ENCODE measurements at regions not wholly inside any gene's neighbourhood (a gene's known extent, or its start where the extent isn't known, plus 50 kb on each side); places are given as distances from the start of the nearest gene placed in this dataset.

GRCh38 chr5:13218518-13218917 is 726.0 kb downstream of the DNAH5 start:
- Histone ChIP-seq H3K27me3 (ENCODE audit: insufficient read depth, low read length) (no peaks in the 10 kb centered on the region), H3K18ac (ENCODE audit: insufficient read length, low read depth, low read length) (no peak overlapping the region), H3K23ac (ENCODE audit: insufficient read length, low read depth, low read length) (no peak overlapping the region), H3K79me1 (ENCODE audit: insufficient read depth, low read depth, low read length, poor library complexity, severe bottlenecking) (no peaks in the 10 kb centered on the region), H3K4me1 (ENCODE audit: insufficient read depth, low read length) (no peaks in the 10 kb centered on the region), H3K23me2 (ENCODE audit: insufficient read length, low read depth, low read length, poor library complexity, severe bottlenecking) (no peaks in the 10 kb centered on the region), H2AFZ (ENCODE audit: low read length) (no peak overlapping the region), H3K9ac (ENCODE audit: extremely low read depth, insufficient read length, low read length) (no peak overlapping the region), H2BK120ac (ENCODE audit: low read depth, low read length, poor library complexity, severe bottlenecking) (no peak overlapping the region), H2BK5ac (ENCODE audit: insufficient read length, low read length) (no peak overlapping the region), H2BK15ac (ENCODE audit: low read depth, low read length) (no peak overlapping the region), H3K79me2 (ENCODE audit: insufficient read depth, low read length) (no peaks in the 10 kb centered on the region), H3K4me2 (ENCODE audit: insufficient read depth, insufficient read length, low read length) (no peak overlapping the region), H4K20me1 (ENCODE audit: control insufficient read depth, insufficient read depth, insufficient read length) (no peaks in the 10 kb centered on the region), H3K4ac (ENCODE audit: low read depth, low read length) (no peak overlapping the region), H4K91ac (ENCODE audit: insufficient read length, low read depth, low read length) (no peak overlapping the region), H3K56ac (ENCODE audit: insufficient read length, low read depth, low read length) (no peak overlapping the region), H3T11ph (ENCODE audit: low read length) (no peak overlapping the region), H4K8ac (replicated peaks; ENCODE audit: insufficient read length, low read depth, low read length) (no peak overlapping the region), H2AK5ac (ENCODE audit: insufficient read length, low read length) (no peak overlapping the region), H2BK12ac (ENCODE audit: insufficient read length, low read depth, low read length) (no peak overlapping the region), H2BK20ac (ENCODE audit: low read depth, low read length, poor library complexity, severe bottlenecking) (no peak overlapping the region), H4K5ac (ENCODE audit: insufficient read length, low read depth, low read length) (no peak overlapping the region), H3K14ac (ENCODE audit: insufficient read depth, low read length) (no peak overlapping the region), H3K9me3 (ENCODE audit: control insufficient read depth, low read depth, low read length) (no peaks in the 10 kb centered on the region), H3K27ac (ENCODE audit: insufficient read length, low read depth, low read length) (no peak overlapping the region)
- Mint-ChIP-seq H3K27ac (no peak overlapping the region), H3K4me3 (no peak overlapping the region), H3K36me3 (ENCODE audit: insufficient read depth in 1 of 3, low read depth in 3 of 3) (no peaks in the 10 kb centered on the region), H3K9me3 (no peaks in the 10 kb centered on the region), H3K4me1 (no peaks in the 10 kb centered on the region), H3K27me3 (ENCODE audit: low read depth) (no peaks in the 10 kb centered on the region; the same call in 1 of the 2 replicates)
- TF ChIP-seq, protein P1, sequence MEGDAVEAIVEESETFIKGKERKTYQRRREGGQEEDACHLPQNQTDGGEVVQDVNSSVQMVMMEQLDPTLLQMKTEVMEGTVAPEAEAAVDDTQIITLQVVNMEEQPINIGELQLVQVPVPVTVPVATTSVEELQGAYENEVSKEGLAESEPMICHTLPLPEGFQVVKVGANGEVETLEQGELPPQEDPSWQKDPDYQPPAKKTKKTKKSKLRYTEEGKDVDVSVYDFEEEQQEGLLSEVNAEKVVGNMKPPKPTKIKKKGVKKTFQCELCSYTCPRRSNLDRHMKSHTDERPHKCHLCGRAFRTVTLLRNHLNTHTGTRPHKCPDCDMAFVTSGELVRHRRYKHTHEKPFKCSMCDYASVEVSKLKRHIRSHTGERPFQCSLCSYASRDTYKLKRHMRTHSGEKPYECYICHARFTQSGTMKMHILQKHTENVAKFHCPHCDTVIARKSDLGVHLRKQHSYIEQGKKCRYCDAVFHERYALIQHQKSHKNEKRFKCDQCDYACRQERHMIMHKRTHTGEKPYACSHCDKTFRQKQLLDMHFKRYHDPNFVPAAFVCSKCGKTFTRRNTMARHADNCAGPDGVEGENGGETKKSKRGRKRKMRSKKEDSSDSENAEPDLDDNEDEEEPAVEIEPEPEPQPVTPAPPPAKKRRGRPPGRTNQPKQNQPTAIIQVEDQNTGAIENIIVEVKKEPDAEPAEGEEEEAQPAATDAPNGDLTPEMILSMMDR (conservative IDR thresholded peaks at IDR 0.05): peak; percentile 61
- no CpG with 5 or more reads among the region's 2 CpGs for WGBS (ENCODE audit: extremely low coverage, insufficient read length, low lambda C conversion rate)
- peak; percentile 67 for DNase-seq
